HPDE6-E6E7 (cell line): ENCODE measurements at regions not wholly inside any gene's neighbourhood (a gene's known extent, or its start where the extent isn't known, plus 50 kb on each side); places are given as distances from the start of the nearest gene placed in this dataset.
A peak's percentile ranks its signal among the peaks of the same experiment; 100 is the strongest.
"Not testable (repeated sequence)": the region's sequence is repeated elsewhere in the genome, so short reads cannot be mapped to it uniquely, and the experiment has no call there.

Source experiments
- DNase-seq: peaks from one replicate; pipeline ENCODE4 v3.0.0; 2011; ENCODE audit warnings: missing footprints; ENCODE audit errors: extremely low spot score

DNA sequence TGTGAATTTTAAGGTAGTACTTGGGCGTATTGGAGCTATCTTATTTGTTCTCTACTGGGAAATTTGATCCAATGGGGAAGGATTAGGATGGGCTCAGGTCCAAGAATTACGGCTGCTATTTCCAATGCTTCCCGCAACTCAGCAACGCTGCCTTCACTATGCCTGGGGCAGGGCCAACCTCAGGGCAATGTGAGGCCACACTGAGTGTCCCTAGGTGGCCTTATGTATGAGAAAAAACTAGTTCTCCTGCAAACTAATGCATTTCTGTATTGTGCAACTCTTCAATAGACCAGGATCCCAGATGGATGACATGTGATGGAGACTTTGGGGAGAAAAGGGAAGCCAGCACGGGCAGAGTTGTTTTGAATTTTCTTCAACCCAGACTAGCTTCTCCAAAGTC lies 168.1 kb downstream of the DUSP10 start:
- no peak for DNase-seq

DNA sequence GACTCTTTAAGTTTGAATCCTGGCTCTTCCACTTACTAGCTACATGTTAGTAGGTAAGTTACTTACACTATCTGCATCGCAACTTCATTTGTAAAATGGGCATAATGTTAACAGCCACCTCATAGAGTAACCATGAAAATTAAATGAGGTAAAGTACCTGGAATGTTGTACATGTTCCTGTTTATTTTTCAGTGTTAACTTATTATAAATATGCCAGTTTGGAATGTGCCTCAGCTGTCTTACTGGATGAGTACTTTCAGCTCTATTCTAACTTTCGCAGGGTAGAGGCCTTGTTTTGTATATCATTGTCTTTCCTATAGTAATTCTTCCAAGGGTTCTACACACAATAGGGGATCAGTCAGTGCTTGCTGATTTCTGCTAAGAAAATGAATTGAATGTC lies 167.4 kb downstream of the DUSP10 start:
- no peak for DNase-seq

DNA sequence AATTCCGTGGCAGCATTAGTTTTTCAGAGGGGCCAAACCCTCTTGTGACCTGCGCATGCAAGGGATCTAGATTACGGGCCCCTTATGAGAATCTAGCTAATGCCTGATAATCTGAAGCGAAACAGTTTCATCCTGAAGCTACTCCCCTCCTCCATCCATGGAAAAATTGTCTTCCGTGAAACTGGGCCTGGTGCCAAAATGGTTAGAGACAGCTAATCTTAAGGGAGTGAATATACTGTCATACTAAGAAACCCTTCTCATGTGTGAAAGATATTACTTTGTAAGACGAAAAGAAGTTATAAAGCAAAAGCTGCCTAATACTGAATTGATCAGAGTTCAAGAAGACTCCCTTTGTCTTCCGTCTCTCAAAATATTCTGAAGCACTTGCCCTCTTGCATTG lies 166.3 kb downstream of the DUSP10 start:
- DNase-seq: no peak

DNA sequence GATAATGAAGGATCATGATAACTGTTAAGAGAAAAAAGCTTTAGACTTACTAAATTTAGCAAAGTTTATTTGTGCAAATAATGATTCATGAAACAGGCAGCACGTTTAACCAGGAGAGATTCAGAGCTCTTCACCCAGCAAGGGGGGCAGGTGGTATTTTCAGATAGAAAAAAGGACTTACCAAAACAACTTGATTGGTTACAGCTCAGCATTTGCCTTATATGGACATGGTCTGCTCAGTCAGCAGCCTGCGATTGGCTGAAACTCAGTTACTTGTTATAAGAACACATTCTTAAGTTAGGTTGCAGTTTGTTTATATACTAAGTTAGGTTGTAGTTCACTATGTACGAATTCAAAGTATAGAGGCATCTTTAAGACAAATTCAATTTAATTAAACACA lies 165.6 kb downstream of the DUSP10 start:
- DNase-seq: no peak

DNA sequence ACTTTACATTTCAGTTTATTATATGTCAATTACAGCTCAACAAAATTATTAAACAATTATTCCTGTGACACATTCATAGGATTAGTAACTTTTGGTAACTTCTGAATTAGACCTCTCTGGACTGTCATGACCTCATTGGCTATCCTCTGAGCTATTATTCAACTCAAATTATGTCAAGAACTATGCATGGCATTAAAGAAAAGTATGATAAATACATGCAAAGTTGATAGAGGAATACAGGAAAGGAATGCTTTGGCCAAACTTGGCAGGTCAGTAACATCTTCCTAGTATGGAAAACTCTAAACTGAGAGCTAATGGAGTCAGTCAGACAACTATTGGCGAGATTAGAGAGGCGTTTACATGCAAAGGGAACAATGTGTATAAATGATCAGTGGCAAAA lies 158.4 kb downstream of the DUSP10 start:
- DNase-seq: no peak

DNA sequence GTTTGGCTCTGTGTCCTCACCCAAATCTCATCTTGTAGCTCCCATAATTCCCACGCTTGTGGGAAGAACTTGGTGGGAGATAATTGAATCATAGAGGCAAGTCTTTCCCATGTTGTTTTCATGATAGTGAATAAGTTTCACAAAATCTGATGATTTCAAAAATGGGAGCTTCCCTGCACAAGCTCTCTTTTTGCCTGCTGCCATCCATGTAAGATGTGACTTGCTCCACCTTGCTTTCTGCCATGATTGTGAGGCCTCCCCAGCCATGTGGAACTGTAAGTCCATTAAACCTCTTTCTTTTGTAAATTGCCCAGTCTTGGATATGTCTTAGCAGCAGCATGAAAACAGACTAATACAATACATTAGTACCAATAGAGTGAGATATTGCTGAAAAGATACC lies 154.9 kb downstream of the DUSP10 start:
- DNase-seq: not testable (repeated sequence)

DNA sequence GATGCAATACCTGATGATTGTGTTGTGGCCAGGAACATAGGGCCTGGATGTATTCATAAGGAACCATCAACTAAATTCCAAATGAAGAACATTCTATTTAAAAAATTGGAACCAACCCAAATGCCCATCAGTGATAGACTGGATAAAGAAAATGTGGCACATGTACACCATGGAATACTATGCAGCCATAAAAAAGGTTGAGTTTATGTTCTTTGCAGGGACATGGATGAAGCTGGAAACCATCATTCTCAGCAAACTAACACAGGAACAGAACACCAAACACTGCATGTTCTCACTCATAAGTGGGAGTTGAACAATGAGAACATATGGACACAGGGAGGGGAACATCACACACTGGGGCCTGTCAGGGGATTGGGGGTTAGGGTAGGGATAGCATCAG lies 150.6 kb downstream of the DUSP10 start:
- not testable (repeated sequence) for DNase-seq

DNA sequence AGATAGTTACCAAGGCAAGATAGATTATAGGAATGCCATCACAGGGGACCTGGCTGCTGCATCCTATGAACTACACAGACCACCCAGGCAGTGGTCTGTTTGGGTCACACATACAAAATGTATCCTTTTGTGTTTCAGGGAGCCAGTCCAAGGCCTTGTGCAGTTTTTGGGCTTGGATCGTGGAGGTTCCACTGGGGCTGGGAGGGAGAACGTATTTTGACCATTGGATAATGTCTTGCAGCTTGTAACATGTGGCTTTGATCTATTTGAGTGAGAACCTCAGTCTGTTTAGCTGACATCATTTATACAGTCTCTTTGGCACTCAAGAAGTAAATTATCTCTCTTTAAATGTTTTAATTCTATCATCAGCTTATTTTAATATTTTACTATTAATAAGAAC lies 147.3 kb downstream of the DUSP10 start:
- no peak for DNase-seq

DNA sequence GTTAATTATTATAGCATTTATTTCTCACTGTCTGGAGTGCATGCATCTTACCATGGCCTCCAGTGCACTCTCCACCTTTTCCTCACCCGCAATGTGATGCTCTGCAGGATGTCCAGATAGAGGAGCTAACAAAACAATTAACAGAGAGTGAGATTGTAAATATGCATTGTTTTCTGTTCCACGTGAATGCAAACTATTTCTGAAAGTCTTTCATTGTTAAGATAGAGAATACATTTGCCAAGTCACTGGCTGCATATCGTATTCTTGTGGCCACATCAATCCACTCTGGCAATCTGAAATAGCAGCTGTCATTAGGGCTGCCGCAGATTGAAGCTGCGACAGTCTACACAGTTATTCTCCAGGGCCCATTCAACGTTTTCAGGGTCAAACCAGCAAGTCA lies 143.8 kb downstream of the DUSP10 start:
- no peak for DNase-seq

DNA sequence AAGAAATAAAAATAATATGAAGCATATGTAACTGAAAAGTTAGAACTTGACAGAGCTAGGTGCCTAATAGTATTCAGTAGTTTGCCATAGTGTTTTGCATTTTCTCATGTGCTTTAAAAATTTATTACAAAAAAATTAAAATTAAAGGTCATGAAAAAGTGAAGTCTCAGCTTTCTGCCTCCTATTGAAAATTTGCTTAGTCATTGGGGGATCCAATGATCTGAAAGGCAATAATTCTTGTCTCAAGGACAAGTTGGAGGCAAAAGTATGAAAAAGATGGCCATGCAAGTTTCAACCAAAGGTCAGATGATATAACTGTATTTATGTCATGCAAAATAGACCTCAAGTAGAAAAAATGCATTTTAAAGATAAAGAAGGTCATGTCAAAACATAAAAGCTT lies 140.7 kb downstream of the DUSP10 start:
- DNase-seq: no peak

DNA sequence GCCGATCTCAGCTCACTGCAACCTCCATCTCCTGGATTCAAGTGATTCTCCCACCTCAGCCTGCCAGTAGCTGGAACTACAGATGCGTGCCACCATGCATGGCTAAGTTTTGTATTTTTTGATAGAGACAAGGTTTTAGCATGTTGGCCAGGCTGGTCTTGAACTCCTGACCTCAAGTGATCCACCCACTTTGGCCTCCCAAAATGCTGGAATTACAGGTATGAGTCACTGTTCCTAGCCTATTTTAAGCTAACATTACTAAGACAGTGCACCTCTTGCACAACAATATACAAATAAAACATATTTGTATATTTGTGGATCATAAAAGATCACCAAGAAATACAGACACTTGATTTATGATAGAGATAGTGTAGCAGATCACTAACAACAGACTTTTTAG lies 139.1 kb downstream of the DUSP10 start:
- no peak for DNase-seq

DNA sequence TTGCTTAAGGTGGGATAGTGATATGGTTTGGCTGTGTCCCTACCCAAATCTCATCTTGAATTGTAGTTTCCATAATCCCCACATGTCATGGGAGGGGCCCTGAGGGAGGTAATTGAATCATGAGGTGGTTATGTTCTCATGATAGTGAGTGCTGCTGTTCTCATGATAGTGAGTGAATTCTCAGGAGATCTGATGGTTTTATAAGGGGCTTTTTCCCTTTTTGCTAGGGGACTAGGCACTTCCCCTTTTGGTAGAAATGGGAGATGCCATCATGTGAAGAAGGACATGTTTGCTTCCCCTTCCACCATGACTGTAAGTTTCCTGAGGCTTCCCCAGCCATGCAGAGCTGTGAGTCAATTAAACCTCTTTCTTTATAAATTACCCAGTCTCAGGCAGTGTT lies 137.5 kb downstream of the DUSP10 start:
- DNase-seq: not testable (repeated sequence)

DNA sequence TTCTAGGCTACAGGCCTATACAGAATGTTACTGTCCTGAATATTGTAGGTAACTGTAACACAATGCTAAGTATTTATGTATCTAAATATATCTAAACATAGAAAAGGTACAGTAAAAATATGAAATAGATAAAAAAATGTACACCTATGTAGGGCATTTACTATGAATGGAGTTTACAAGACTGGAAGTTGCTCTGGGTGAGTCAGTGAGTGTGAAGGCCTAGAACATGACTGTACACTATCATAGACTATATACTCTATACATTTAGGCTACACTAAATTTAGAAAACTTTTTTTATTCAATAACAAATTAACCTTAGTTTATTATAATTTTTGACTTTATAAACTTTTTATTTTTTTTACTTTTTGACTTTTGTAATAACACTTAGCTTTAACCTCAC lies 136.9 kb downstream of the DUSP10 start:
- no peak for DNase-seq

DNA sequence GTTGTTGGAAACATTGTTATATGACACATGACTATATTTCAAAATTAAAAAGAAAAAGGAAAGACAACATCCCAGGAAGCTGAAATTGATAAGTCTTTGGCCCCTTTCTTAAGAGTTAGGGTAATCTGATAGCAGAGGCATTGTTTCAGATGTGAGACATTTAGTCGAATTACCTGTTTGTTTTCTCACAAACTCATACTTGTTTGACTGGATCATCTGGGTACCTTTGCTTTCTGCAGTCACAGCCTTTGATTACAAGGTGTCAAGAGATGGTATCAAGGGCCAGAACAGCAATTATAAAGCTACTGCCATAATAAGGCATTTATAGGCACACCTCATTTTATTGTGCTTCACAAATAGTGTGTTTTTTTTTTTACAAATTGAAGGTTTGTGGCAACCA lies 136.3 kb downstream of the DUSP10 start:
- DNase-seq: peak; percentile 26

DNA sequence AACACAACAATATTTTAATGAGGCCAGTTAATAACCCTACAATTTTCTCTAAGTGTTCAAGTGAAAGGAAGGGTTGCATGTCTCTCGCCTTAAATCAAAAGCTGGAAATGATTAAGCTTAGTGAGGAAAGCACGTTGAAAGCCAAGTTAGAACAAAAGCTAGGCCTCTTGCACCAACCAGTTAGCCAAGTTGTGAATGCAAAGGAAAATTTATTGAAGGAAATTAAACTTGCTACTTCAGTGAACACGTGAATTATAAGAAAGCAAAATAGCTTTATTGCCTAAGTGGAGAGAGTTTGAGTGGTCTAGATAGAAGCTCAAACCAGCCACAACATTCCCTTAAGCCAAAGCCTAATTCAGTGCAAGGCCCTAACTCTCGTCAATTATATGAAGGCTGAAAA lies 135.6 kb downstream of the DUSP10 start:
- no peak for DNase-seq

DNA sequence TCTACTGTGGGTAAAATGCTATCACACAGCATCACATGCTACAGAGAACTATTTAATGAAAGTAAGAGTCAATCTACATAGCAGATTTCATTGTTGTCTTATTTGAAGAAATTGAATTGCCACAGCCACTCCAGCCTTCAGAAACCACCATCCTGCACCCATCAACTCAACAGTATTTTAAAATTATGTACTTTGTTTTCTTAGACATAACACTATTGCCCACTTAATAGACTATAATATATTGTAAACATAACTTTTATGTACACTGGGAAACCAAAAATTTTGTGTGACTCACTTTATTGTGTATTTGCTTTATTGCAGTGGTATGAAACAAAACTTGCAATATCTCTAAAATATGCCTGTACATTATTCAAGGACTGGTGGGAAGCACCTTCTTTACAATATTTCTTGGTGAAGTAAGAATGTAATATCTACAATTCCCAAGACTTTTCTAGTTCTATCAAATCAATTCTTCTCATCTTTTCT lies 133.0 kb downstream of the DUSP10 start:
- no peak for DNase-seq

DNA sequence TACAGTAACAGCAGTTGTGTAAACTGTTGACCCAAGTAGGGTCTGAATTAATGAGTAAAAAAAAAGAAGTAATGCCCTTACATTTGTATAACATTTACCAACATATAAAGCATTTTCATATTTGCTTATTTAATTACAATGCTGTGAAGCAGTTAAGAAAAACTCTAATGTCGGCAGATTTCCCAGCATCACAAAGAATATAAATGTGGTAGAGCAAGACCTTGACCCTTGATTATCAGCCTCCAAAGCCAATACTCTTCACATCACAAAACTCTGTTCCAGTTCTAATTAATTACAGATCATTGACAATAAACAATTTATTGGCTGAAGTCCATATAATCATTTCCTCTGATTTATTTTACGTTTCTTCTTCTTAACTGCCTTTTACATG lies 130.2 kb downstream of the DUSP10 start:
- DNase-seq: no peak

DNA sequence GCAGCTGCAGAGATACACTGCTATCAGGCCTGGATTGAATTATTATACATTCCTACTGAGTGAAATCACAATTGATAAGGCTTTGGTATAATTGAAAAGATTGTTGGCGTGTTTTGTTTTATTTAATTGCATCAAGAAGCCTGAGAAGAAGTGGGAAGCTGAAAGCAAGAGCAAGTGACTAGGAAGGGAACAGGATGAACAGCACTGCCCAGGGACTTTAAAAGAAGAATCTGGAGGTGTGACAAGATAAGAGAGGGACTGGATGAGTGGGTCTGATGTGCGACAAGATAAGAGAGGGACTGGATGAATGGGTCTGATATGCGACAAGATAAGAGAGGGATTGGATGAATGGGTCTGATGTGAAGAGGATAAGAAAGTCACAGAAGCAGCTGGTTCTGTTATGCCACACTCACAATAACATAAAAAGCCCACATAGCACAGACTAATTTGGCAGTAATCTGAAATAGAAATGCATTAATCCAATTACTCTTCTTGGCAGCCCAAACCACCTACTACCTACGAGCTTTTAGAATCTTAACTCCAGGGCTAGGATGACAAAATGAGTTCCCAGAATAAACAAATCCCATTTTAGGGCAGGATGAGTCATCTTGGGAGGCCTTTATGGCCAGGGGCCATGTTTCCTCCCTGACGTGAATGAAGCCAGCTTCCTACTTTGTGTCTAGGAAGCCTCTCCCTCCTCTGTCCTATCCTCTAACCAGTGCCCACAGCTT lies 129.7 kb downstream of the DUSP10 start:
- peak; percentile 58 for DNase-seq

DNA sequence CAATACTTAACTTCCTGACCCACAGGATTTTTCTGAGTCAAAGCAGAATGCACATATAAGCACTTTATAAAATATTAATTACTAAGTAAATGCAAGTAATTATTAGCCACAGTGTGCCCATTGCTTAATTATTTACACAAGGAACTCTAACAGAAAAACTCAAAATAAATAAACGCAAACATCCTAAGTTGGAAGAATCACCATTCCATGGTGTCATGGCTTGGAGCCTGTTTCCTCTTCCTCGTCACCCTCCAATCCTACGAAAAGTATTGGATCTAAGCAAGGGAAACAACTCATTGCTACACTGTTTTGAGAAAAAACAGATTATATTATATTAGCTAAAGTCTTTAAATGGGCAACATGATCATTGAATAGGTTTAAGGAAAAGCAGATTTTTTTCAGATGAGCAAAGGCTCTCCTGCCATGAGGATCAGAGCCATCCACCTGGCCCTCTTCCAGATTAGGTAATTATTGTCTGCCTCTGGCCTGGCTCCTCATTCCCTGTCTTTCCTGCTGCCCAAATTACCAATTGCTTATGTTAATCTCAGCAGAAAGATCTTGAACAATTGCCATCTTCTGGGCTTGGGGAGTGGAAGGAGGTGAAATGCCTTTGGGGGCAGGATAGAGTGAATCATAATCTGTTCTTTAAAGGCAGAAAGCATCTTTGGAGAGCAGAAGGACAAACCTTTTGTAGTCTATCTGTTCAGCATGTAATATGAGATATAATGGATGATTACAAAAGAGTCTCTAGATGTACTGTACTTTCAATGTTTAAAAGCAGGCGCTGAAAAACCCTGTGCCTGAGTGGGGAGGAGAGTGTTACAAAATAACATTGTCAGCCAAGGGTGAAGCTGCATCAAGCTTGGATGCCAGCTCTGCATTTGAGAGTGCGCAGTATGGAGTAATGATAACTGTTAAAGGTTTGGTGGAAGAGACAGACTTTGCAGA lies 121.2 kb downstream of the DUSP10 start:
- no peak for DNase-seq

DNA sequence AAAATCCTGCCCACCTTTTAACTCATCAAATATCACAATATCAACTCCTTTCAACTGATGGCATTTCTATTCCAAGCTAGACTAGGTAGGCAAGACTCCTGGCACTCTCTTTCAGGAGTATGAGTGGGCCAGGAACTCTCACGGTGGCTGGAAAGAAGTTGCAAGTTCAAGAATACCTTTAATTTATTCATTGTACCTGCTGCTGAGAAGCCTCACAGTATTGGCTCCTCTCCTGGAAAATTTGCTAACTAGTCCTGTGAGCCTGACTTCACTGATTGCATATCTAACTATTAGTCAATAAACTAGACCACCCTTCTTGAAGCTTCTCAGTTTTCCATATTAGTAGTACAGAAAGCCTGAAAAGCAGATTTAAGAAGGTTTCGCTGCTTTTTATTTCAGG lies 120.2 kb downstream of the DUSP10 start:
- no peak for DNase-seq

DNA sequence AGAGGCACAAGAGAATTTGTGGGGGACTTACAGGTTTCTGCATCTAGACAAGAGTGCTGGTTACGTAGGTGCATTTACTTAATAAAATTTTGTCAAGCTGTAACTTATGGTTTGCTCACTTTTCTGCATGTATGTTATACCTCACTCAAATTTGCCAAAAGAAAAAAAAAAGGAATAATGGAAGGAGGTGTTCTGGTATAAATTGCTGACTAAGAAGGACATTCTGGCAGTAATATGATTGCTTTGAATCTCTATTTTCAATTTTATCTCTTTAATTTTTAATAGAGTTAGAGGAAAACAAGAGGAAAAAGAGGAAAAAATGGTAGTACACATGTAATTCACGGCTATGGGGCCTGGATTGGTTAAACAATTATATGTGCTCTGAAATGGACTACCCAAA lies 119.5 kb downstream of the DUSP10 start:
- no peak for DNase-seq

DNA sequence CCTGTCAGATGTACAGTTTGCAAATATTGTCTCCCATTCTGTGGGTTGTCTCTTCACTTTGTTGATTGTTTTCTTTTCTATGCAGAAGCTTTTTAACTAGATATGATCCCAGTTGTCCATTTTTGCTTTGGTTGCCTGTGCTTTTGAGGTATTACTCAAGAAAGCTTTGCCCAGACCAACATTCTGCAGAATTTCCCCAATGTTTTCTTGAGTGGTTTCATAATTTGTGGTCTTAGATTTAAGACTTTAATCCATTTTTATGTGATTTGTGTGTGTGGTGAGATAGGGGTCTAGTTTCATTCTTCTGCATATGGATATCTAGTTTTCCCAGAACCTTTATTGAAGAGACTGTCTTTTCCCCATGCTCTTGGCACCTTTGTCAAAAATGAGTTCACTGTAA lies 116.9 kb downstream of the DUSP10 start:
- DNase-seq: no peak

DNA sequence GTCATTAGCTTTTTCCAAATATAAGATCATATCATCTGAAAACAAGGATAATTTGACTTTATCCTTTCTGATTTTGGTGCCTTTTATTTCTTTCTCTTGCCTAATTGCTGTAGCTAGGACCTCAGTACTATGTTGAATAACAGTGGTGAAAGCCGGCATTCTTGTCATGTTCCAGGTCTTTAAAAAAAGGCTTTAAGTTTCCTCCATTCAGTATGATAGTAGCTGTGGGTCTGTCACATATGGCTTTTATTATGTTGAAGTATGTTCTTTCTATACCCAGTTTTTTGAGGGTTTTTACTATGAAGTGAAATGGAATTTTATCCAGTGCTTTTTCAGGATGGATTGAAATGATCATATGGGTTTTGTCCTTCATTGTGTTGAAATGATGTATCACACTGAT lies 115.8 kb downstream of the DUSP10 start:
- DNase-seq: no peak
